ENCODE measurements at regions not wholly inside any gene's neighbourhood (a gene's known extent, or its start where the extent isn't known, plus 50 kb on each side); places are given as distances from the start of the nearest gene placed in this dataset.
"Not testable (repeated sequence)": the region's sequence is repeated elsewhere in the genome, so short reads cannot be mapped to it uniquely, and the experiment has no call there.

GRCh38 chrX:536616-537015, 94.0 kb upstream of the SHOX start:
- no TSS peak for BruUV-seq (replicated peaks)
- no peak overlapping the region for H3K4me3 Mint-ChIP-seq (ENCODE audit: unreplicated experiment)
- peaks cover 14% of the 10 kb centered on the region for H3K9me3 Mint-ChIP-seq (ENCODE audit: unreplicated experiment)
- ChIA-PET CTCF (no interaction called here), POLR2A (no interaction called here)
- no peak for TF ChIP-seq CTCF (IDR thresholded peaks at IDR 0.05; ENCODE audit: unreplicated experiment)
- no peak overlapping the region for H3K27ac Mint-ChIP-seq (ENCODE audit: low read depth, unreplicated experiment)
- peaks cover 5% of the 10 kb centered on the region for H3K36me3 Mint-ChIP-seq (ENCODE audit: insufficient read depth, unreplicated experiment)
- intact Hi-C loops (cut with micrococcal nuclease) = no loop called here
- no peak for DNase-seq (ENCODE audit: unreplicated experiment)
- no peaks in the 10 kb centered on the region for H3K27me3 Mint-ChIP-seq (ENCODE audit: insufficient read depth, unreplicated experiment)
- H3K4me1 Mint-ChIP-seq (ENCODE audit: insufficient read depth, unreplicated experiment) = no peaks in the 10 kb centered on the region

GRCh38 chrX:537151-537550, 93.4 kb upstream of the SHOX start:
- BruUV-seq (replicated peaks) = no TSS peak
- Mint-ChIP-seq H3K27me3 (ENCODE audit: insufficient read depth, unreplicated experiment) (no peaks in the 10 kb centered on the region), H3K4me1 (ENCODE audit: insufficient read depth, unreplicated experiment) (no peaks in the 10 kb centered on the region)

GRCh38 chrX:538311-538710, 92.3 kb upstream of the SHOX start:
- Mint-ChIP-seq H3K36me3 (ENCODE audit: insufficient read depth, unreplicated experiment) (peaks cover 9% of the 10 kb centered on the region), H3K4me3 (ENCODE audit: unreplicated experiment) (no peak overlapping the region), H3K4me1 (ENCODE audit: insufficient read depth, unreplicated experiment) (no peaks in the 10 kb centered on the region), H3K27ac (ENCODE audit: low read depth, unreplicated experiment) (no peak overlapping the region), H3K9me3 (ENCODE audit: unreplicated experiment) (peaks cover 14% of the 10 kb centered on the region), H3K27me3 (ENCODE audit: insufficient read depth, unreplicated experiment) (no peaks in the 10 kb centered on the region)
- no peak for TF ChIP-seq CTCF (IDR thresholded peaks at IDR 0.05; ENCODE audit: unreplicated experiment)
- no TSS peak for BruUV-seq (replicated peaks)
- intact Hi-C loops (cut with micrococcal nuclease) = no loop called here
- no peak for DNase-seq (ENCODE audit: unreplicated experiment)
- POLR2A ChIA-PET = no interaction called here
- CTCF ChIA-PET = no interaction called here

More at GRCh38 chrX:537151-537550, 93.4 kb upstream of the SHOX start:
- H3K4me3 Mint-ChIP-seq (ENCODE audit: unreplicated experiment) = no peak overlapping the region
- intact Hi-C loops (cut with micrococcal nuclease) = no loop called here
- H3K36me3 Mint-ChIP-seq (ENCODE audit: insufficient read depth, unreplicated experiment) = peaks cover 5% of the 10 kb centered on the region
- POLR2A ChIA-PET = no interaction called here
- peaks cover 14% of the 10 kb centered on the region for H3K9me3 Mint-ChIP-seq (ENCODE audit: unreplicated experiment)
- no peak for DNase-seq (ENCODE audit: unreplicated experiment)
- CTCF ChIA-PET = no interaction called here
- no peak overlapping the region for H3K27ac Mint-ChIP-seq (ENCODE audit: low read depth, unreplicated experiment)
- no peak for TF ChIP-seq CTCF (IDR thresholded peaks at IDR 0.05; ENCODE audit: unreplicated experiment)

GRCh38 chrX:541006-541405, 89.6 kb upstream of the SHOX start:
- intact Hi-C loops (cut with micrococcal nuclease); POLR2A ChIA-PET; BruUV-seq (replicated peaks); H3K27ac Mint-ChIP-seq (ENCODE audit: low read depth, unreplicated experiment); H3K36me3 Mint-ChIP-seq (ENCODE audit: insufficient read depth, unreplicated experiment); H3K4me1 Mint-ChIP-seq (ENCODE audit: insufficient read depth, unreplicated experiment); H3K27me3 Mint-ChIP-seq (ENCODE audit: insufficient read depth, unreplicated experiment); H3K9me3 Mint-ChIP-seq (ENCODE audit: unreplicated experiment); CTCF ChIA-PET; H3K4me3 Mint-ChIP-seq (ENCODE audit: unreplicated experiment); DNase-seq (ENCODE audit: unreplicated experiment): not testable (repeated sequence)

GRCh38 chrX:542179-542578, 88.4 kb upstream of the SHOX start:
- no TSS peak for BruUV-seq (replicated peaks)
- peaks cover 5% of the 10 kb centered on the region for H3K36me3 Mint-ChIP-seq (ENCODE audit: insufficient read depth, unreplicated experiment)

More at GRCh38 chrX:542179-542578, 88.4 kb upstream of the SHOX start:
- no peak for TF ChIP-seq CTCF (IDR thresholded peaks at IDR 0.05; ENCODE audit: unreplicated experiment)
- no peaks in the 10 kb centered on the region for H3K4me1 Mint-ChIP-seq (ENCODE audit: insufficient read depth, unreplicated experiment)
- H3K9me3 Mint-ChIP-seq (ENCODE audit: unreplicated experiment) = peaks cover 10% of the 10 kb centered on the region
- no peak overlapping the region for H3K27ac Mint-ChIP-seq (ENCODE audit: low read depth, unreplicated experiment)
- CTCF ChIA-PET = no interaction called here
- H3K4me3 Mint-ChIP-seq (ENCODE audit: unreplicated experiment) = no peak overlapping the region
- no peaks in the 10 kb centered on the region for H3K27me3 Mint-ChIP-seq (ENCODE audit: insufficient read depth, unreplicated experiment)
- intact Hi-C loops (cut with micrococcal nuclease) = no loop called here
- no peak for DNase-seq (ENCODE audit: unreplicated experiment)
- POLR2A ChIA-PET = no interaction called here

All from MCF 10A (cell line).